ENCODE measurements at regions not wholly inside any gene's neighbourhood (a gene's known extent, or its start where the extent isn't known, plus 50 kb on each side); places are given as distances from the start of the nearest gene placed in this dataset.

- no peaks in the 10 kb centered on the region for H3K4me1 ChIP-seq
- H3K4me3 ChIP-seq = no peak overlapping the region
- TF ChIP-seq, protein P1, sequence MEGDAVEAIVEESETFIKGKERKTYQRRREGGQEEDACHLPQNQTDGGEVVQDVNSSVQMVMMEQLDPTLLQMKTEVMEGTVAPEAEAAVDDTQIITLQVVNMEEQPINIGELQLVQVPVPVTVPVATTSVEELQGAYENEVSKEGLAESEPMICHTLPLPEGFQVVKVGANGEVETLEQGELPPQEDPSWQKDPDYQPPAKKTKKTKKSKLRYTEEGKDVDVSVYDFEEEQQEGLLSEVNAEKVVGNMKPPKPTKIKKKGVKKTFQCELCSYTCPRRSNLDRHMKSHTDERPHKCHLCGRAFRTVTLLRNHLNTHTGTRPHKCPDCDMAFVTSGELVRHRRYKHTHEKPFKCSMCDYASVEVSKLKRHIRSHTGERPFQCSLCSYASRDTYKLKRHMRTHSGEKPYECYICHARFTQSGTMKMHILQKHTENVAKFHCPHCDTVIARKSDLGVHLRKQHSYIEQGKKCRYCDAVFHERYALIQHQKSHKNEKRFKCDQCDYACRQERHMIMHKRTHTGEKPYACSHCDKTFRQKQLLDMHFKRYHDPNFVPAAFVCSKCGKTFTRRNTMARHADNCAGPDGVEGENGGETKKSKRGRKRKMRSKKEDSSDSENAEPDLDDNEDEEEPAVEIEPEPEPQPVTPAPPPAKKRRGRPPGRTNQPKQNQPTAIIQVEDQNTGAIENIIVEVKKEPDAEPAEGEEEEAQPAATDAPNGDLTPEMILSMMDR (IDR thresholded peaks at IDR 0.05 in 4 of 5, conservative IDR thresholded peaks at IDR 0.05 in 1 of 5) = no peak
- no peak for TF ChIP-seq POLR2A (IDR thresholded peaks at IDR 0.05)
- DNase-seq = no peak
- intact Hi-C loops (cut with DNase I; ENCODE audit: low total_unique reads) = no loop called here
- in situ Hi-C loops (cut with MboI; ENCODE audit: low sequenced_read_pairs in 4 of 4) = no loop called here
- no peak overlapping the region for H3K27ac ChIP-seq
- no peak for ATAC-seq
- H3K9me3 ChIP-seq = no peaks in the 10 kb centered on the region
- H3K36me3 ChIP-seq = no peaks in the 10 kb centered on the region
- H3K27me3 ChIP-seq = no peaks in the 10 kb centered on the region
Measured at GRCh38 chr10:117689566-117689965, 147.0 kb downstream of the EMX2 start.

DNA sequence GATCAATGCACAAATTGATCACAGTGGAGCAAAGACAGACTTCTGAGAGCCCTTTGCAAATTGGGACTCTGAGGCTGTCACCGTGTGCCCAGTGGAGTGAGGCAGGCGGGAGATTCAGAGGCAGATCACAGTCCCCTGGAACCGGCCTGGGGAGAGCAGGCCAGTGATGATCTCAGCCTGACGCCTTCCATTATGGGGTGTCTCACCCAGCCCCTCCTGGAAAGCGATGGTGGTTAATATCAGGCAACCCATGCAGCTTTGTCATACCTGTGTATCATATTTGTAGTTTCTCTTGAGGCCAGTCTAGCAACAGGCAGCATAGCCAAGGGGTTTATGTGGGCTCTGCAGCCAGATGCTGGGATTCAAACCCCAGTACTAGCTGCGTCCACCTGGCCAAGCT, 147.8 kb downstream of the EMX2 start:
- intact Hi-C loops (cut with DNase I; ENCODE audit: low total_unique reads) (no loop called here), in situ Hi-C loops (cut with MboI; ENCODE audit: low sequenced_read_pairs in 4 of 4) (no loop called here)
- Histone ChIP-seq H3K4me3 (no peak overlapping the region), H3K27ac (no peak overlapping the region), H3K4me1 (no peaks in the 10 kb centered on the region), H3K36me3 (no peaks in the 10 kb centered on the region), H3K9me3 (no peaks in the 10 kb centered on the region), H3K27me3 (no peaks in the 10 kb centered on the region)
- ATAC-seq (no peak), DNase-seq (no peak)
- no peak for TF ChIP-seq POLR2A (IDR thresholded peaks at IDR 0.05)
- TF ChIP-seq, protein P1 (IDR thresholded peaks at IDR 0.05 in 4 of 5, conservative IDR thresholded peaks at IDR 0.05 in 1 of 5) = no peak

DNA sequence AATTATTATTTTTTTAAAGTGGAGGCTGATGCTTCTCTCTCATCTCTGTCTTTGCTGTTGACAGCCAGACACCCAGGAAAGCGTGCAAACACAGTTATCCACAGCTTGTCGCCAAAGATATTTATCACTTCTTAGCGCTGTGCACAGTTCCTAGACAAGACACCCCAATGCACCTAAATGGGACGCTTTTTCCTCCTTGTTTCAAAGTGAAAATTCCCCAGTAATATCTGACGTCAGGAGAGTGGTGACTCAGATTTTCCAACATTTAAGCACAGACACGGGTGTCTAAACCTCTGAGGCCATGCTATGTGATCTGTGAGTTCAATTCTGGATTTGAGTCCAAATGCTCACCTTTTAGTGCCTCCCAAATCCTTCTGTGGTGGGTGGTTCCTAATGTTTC, 151.6 kb downstream of the EMX2 start:
- DNase-seq (no peak), ATAC-seq (no peak)
- Histone ChIP-seq H3K36me3 (no peaks in the 10 kb centered on the region), H3K27ac (no peak overlapping the region), H3K27me3 (peaks cover 0 to 2% (median 0%) of the 10 kb centered on the region in 3 donors), H3K4me1 (no peaks in the 10 kb centered on the region), H3K9me3 (no peaks in the 10 kb centered on the region), H3K4me3 (no peak overlapping the region)
- no peak for TF ChIP-seq POLR2A (IDR thresholded peaks at IDR 0.05)
- TF ChIP-seq, protein P1 (IDR thresholded peaks at IDR 0.05 in 4 of 5, conservative IDR thresholded peaks at IDR 0.05 in 1 of 5) = no peak
- intact Hi-C loops (cut with DNase I; ENCODE audit: low total_unique reads) (no loop called here), in situ Hi-C loops (cut with MboI; ENCODE audit: low sequenced_read_pairs in 4 of 4) (no loop called here)

GRCh38 chr10:117697402-117697801, 154.9 kb downstream of the EMX2 start:
- Histone ChIP-seq H3K27ac (no peak overlapping the region), H3K9me3 (no peaks in the 10 kb centered on the region), H3K36me3 (no peaks in the 10 kb centered on the region), H3K4me3 (no peak overlapping the region), H3K27me3 (peaks cover 0 to 4% (median 2%) of the 10 kb centered on the region in 3 donors), H3K4me1 (no peaks in the 10 kb centered on the region)
- no peak for TF ChIP-seq POLR2A (IDR thresholded peaks at IDR 0.05)
- TF ChIP-seq, protein P1 (IDR thresholded peaks at IDR 0.05 in 4 of 5, conservative IDR thresholded peaks at IDR 0.05 in 1 of 5) = no peak
- DNase-seq (no peak), ATAC-seq (no peak)
- in situ Hi-C loops (cut with MboI; ENCODE audit: low sequenced_read_pairs in 4 of 4) = no loop called here
- intact Hi-C loops (cut with DNase I; ENCODE audit: low total_unique reads) = no loop called here

- peaks cover 0 to 4% (median 2%) of the 10 kb centered on the region in 3 donors for H3K27me3 ChIP-seq
- no peaks in the 10 kb centered on the region for H3K9me3 ChIP-seq
- H3K27ac ChIP-seq = no peak overlapping the region
- TF ChIP-seq, protein P1 (IDR thresholded peaks at IDR 0.05 in 4 of 5, conservative IDR thresholded peaks at IDR 0.05 in 1 of 5) = no peak
- TF ChIP-seq POLR2A (IDR thresholded peaks at IDR 0.05) = no peak
- H3K4me3 ChIP-seq = no peak overlapping the region
- DNase-seq = no peak
- no peak for ATAC-seq
- in situ Hi-C loops (cut with MboI; ENCODE audit: low sequenced_read_pairs in 4 of 4) (no loop called here), intact Hi-C loops (cut with DNase I; ENCODE audit: low total_unique reads) (no loop called here)
- H3K36me3 ChIP-seq = no peaks in the 10 kb centered on the region
- no peaks in the 10 kb centered on the region for H3K4me1 ChIP-seq
Measured at GRCh38 chr10:117698809-117699208, 156.3 kb downstream of the EMX2 start.

Data from gastrocnemius medialis (tissue), 4 donors.